ENCODE measurements at regions not wholly inside any gene's neighbourhood (a gene's known extent, or its start where the extent isn't known, plus 50 kb on each side); places are given as distances from the start of the nearest gene placed in this dataset.

GRCh38 chr3:27861046-27862036, 139.2 kb upstream of the EOMES start:
- no peak for TF ChIP-seq CTCF (IDR thresholded peaks at IDR 0.05)
- TF ChIP-seq POLR2A (IDR thresholded peaks at IDR 0.05), result no peak
- TF ChIP-seq POLR2AphosphoS5 (IDR thresholded peaks at IDR 0.05; ENCODE audit: insufficient read depth in 1 of 2, low read depth in 1 of 2), result no peak
